ENCODE measurements at regions not wholly inside any gene's neighbourhood (a gene's known extent, or its start where the extent isn't known, plus 50 kb on each side); places are given as distances from the start of the nearest gene placed in this dataset.

GRCh38 chr17:77419095-77419494 lies 278.3 kb downstream of the SEC14L1 start:
- no peak for DNase-seq

GRCh38 chr17:77419547-77420094 lies 278.9 kb downstream of the SEC14L1 start:
- no peak for DNase-seq

- no peak for DNase-seq
These were observed 279.5 kb downstream of the SEC14L1 start for GRCh38 chr17:77420095-77420803.

- DNase-seq = peak; percentile 88
These were observed 280.2 kb downstream of the SEC14L1 start for GRCh38 chr17:77420804-77421629.

GRCh38 chr17:77421630-77421972 lies 280.8 kb downstream of the SEC14L1 start:
- DNase-seq = no peak

- no peak for DNase-seq
These were observed 281.5 kb downstream of the SEC14L1 start for GRCh38 chr17:77422104-77422747.

GRCh38 chr17:77422748-77423113 lies 282.0 kb downstream of the SEC14L1 start:
- no peak for DNase-seq

- DNase-seq = no peak
These were observed 283.1 kb downstream of the SEC14L1 start for GRCh38 chr17:77423589-77424451.

GRCh38 chr17:77424585-77425344 lies 284.0 kb downstream of the SEC14L1 start:
- DNase-seq = peak; percentile 91

GRCh38 chr17:77425348-77425747 lies 284.6 kb downstream of the SEC14L1 start:
- no peak for DNase-seq

GRCh38 chr17:77425791-77426641 lies 285.2 kb downstream of the SEC14L1 start:
- DNase-seq = no peak

GRCh38 chr17:77426676-77427386 lies 286.1 kb downstream of the SEC14L1 start:
- no peak for DNase-seq

GRCh38 chr17:77427391-77427991 lies 286.7 kb downstream of the SEC14L1 start:
- DNase-seq = no peak

- DNase-seq = no peak
These were observed 287.4 kb downstream of the SEC14L1 start for GRCh38 chr17:77428020-77428748.

GRCh38 chr17:77428749-77429368 lies 288.1 kb downstream of the SEC14L1 start:
- no peak for DNase-seq

- no peak for DNase-seq
These were observed 288.7 kb downstream of the SEC14L1 start for GRCh38 chr17:77429369-77429968.

All from renal pelvis (tissue), 1 donor.